Smooth muscle cell (in vitro differentiated cells): ENCODE measurements at regions not wholly inside any gene's neighbourhood (a gene's known extent, or its start where the extent isn't known, plus 50 kb on each side); places are given as distances from the start of the nearest gene placed in this dataset.

Experiments used
- DNase-seq: peaks from one replicate; lab custom pipeline; 2025; ENCODE audit not compliant: unreplicated experiment; lab: John Stamatoyannopoulos, UW
- H2AFZ ChIP-seq: fragments of 200-600 bp; sonication (generic); 2 replicates; pipeline ENCODE4 v1.6.0; 2016; ENCODE audit warnings: antibody characterized with exemption, low read depth, mild to moderate bottlenecking
- H3F3A ChIP-seq: fragments of 200-600 bp; sonication (generic); 2 replicates; pipeline ENCODE4 v1.6.0; 2017; ENCODE audit warnings: antibody characterized with exemption, low read depth
- H3K27ac ChIP-seq: fragments of 200-600 bp; sonication (generic); 2 replicates; pipeline ENCODE4 v1.5.1; 2016; ENCODE audit warnings: low read depth, mild to moderate bottlenecking
- H3K27me3 ChIP-seq: fragments of 200-600 bp; sonication (generic); 2 replicates; pipeline ENCODE4 v1.6.1; 2016; ENCODE audit warnings: low read depth, mild to moderate bottlenecking
- H3K36me3 ChIP-seq: fragments of 200-600 bp; sonication (generic); 2 replicates; pipeline ENCODE4 v1.5.1; 2016; ENCODE audit warnings: low read depth
- H3K4me1 ChIP-seq: fragments of 200-600 bp; sonication (generic); 2 replicates; pipeline ENCODE4 v1.5.1; 2016; ENCODE audit warnings: low read depth
- H3K4me2 ChIP-seq: fragments of 200-600 bp; sonication (generic); 2 replicates; pipeline ENCODE4 v1.6.0; 2016; ENCODE audit warnings: mild to moderate bottlenecking
- H3K4me3 ChIP-seq: fragments of 200-600 bp; sonication (generic); 2 replicates; pipeline ENCODE4 v1.5.1; 2016; ENCODE audit warnings: mild to moderate bottlenecking
- H3K79me2 ChIP-seq: fragments of 200-600 bp; sonication (generic); 2 replicates; pipeline ENCODE4 v1.6.0; 2016; ENCODE audit warnings: low read depth, mild to moderate bottlenecking
- H3K9ac ChIP-seq: fragments of 200-600 bp; sonication (generic); 2 replicates; pipeline ENCODE4 v1.6.0; 2016; ENCODE audit warnings: low read depth
- H3K9me3 ChIP-seq: fragments of 200-600 bp; sonication (generic); replicated peaks from 2 replicates; pipeline ENCODE4 v1.5.1; 2016; ENCODE audit warnings: low read depth
- H4K20me1 ChIP-seq: fragments of 200-600 bp; sonication (generic); 2 replicates; pipeline ENCODE4 v1.6.0; 2016; ENCODE audit warnings: low read depth
- WGBS: methylation state at CpG from one replicate; pipeline ENCODE4 v1.1.7; 2016; ENCODE audit warnings: low lambda C conversion rate; 5-methylcytosine and 5-hydroxymethylcytosine counted together
- TF ChIP-seq, protein P1 (sequence below): fragments of 200-600 bp; sonication (generic); IDR thresholded peaks from 2 replicates; pipeline ENCODE4 v1.5.1; 2017; ENCODE audit warnings: borderline replicate concordance, mild to moderate bottlenecking, antibody characterized with exemption; ENCODE audit not compliant: insufficient read depth, poor library complexity, severe bottlenecking

DNA sequence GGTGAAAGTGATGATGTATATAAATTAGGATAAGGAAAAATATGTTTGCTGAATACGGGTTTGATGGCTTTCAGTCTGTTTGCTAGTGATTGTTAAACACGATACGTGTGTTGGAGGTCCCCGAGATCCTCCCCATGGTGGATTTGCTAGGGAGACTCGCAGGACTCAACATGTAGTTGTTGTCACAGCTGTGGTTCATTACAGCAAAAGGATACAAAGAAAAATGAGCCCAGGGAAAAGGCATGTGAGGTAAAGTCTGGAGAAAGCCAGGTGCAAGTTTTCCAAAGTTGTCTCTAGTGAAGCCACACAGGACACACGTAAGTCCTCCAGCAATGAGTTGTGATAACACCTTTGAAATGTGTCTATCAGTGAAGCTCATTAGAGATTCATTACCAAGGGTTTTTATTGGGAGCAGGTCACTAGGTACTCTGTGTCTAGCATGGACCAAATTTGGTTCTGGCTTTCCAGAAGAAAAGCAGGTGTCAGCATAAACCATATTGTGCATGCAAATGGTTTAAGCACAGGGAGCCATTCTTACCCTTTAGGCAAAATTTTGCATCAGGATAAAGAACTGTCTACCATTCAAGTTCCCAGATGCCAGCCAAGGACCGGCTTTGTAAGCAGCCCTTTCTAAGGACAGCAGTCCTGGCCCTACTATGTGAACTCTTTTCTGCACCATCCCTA is 215.2 kb upstream of the WSCD1 start:
- Histone ChIP-seq H3K79me2 (no peaks in the 10 kb centered on the region), H3K27ac (no peak overlapping the region), H3K4me3 (no peak overlapping the region), H3K4me1 (no peaks in the 10 kb centered on the region), H3F3A (no peaks in the 10 kb centered on the region), H3K9ac (no peak overlapping the region), H3K4me2 (no peak overlapping the region), H3K36me3 (no peaks in the 10 kb centered on the region), H3K9me3 (no peaks in the 10 kb centered on the region), H3K27me3 (no peaks in the 10 kb centered on the region), H4K20me1 (no peaks in the 10 kb centered on the region), H2AFZ (no peak overlapping the region)
- TF ChIP-seq, protein P1, sequence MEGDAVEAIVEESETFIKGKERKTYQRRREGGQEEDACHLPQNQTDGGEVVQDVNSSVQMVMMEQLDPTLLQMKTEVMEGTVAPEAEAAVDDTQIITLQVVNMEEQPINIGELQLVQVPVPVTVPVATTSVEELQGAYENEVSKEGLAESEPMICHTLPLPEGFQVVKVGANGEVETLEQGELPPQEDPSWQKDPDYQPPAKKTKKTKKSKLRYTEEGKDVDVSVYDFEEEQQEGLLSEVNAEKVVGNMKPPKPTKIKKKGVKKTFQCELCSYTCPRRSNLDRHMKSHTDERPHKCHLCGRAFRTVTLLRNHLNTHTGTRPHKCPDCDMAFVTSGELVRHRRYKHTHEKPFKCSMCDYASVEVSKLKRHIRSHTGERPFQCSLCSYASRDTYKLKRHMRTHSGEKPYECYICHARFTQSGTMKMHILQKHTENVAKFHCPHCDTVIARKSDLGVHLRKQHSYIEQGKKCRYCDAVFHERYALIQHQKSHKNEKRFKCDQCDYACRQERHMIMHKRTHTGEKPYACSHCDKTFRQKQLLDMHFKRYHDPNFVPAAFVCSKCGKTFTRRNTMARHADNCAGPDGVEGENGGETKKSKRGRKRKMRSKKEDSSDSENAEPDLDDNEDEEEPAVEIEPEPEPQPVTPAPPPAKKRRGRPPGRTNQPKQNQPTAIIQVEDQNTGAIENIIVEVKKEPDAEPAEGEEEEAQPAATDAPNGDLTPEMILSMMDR = no peak
- no peak for DNase-seq
- WGBS = 95% methylated on average over 7 of the region's 7 CpGs

DNA sequence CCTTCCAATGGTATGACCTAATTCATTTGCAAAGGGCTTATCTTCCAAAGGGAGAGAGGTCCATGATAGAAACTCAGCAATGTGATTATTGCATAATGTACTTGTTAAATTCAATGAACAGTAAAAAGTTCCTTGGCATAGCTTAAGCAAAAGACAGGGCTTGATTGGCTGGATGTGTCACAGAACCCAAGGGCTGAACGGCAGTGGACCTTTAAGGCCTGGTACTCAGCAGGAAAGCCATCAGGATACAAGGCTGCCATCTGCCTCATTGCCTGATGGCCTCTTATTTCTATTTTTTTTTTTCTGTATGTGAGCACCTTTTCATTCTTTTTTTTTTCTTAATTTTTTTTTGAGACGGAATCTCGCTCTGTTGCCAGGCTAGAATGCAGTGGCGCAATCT is 208.9 kb upstream of the WSCD1 start:
- TF ChIP-seq, protein P1 = no peak
- H3K9ac ChIP-seq = no peak overlapping the region

DNA sequence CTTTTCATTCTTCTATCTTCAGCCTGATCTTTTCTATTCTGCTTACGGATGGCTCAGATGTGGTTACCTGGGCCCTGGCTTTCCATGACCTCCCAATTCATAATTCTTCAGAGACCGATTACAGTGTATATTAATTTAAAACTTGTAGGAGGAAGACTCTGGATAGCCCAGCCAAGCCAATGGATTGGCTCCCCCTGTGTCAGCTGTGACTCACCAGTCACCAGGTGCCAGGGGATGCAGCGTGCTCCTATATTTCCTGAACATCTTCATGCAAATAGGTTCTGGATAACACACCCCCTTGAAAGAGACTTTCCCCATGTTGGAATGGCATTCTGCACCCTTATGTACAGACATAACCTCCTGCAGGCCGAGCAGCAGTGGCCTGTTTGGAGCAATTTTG is 208.3 kb upstream of the WSCD1 start:
- H3F3A ChIP-seq = no peaks in the 10 kb centered on the region
- no peaks in the 10 kb centered on the region for H3K4me1 ChIP-seq
- no peaks in the 10 kb centered on the region for H3K36me3 ChIP-seq
- no peak overlapping the region for H2AFZ ChIP-seq
- H3K4me2 ChIP-seq = no peak overlapping the region
- H4K20me1 ChIP-seq = no peaks in the 10 kb centered on the region
- WGBS = 94% methylated on average over 4 of the region's 4 CpGs
- H3K4me3 ChIP-seq = no peak overlapping the region
- H3K79me2 ChIP-seq = no peaks in the 10 kb centered on the region
- H3K9me3 ChIP-seq = no peaks in the 10 kb centered on the region
- DNase-seq = no peak
- no peak overlapping the region for H3K27ac ChIP-seq
- no peak overlapping the region for H3K9ac ChIP-seq
- TF ChIP-seq, protein P1 = no peak
- no peaks in the 10 kb centered on the region for H3K27me3 ChIP-seq

More for the DNA sequence above, 208.9 kb upstream of the WSCD1 start:
- H3F3A ChIP-seq = no peaks in the 10 kb centered on the region
- no peaks in the 10 kb centered on the region for H4K20me1 ChIP-seq
- no peak for DNase-seq
- no peak overlapping the region for H2AFZ ChIP-seq
- no peaks in the 10 kb centered on the region for H3K36me3 ChIP-seq
- no peak overlapping the region for H3K4me3 ChIP-seq
- WGBS = 85% methylated on average over 4 of the region's 4 CpGs
- H3K9me3 ChIP-seq = no peaks in the 10 kb centered on the region
- no peak overlapping the region for H3K4me2 ChIP-seq
- H3K4me1 ChIP-seq = no peaks in the 10 kb centered on the region
- no peaks in the 10 kb centered on the region for H3K27me3 ChIP-seq
- H3K79me2 ChIP-seq = no peaks in the 10 kb centered on the region
- H3K27ac ChIP-seq = no peak overlapping the region

DNA sequence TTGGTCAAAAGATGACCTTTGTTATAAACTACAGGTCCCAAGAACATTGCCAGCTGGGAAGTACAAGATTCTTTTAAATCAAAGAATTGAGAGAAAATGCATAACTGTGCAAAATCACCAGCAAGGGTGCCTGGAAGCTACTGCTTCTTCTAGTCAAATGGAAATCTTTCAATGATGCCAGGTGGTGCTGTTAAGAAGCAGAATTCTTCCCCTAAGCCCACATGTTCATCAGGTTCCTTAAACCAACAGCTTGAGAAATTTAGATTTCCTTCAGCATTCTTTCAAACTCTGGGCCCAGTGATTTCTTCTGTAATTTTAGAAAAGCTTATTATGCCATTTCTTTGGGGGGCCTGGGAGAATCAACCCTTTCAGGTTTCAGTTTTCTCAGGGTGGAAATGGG is 207.8 kb upstream of the WSCD1 start:
- TF ChIP-seq, protein P1 = no peak
- H3K27ac ChIP-seq = no peak overlapping the region
- no peak overlapping the region for H3K4me2 ChIP-seq
- H3K27me3 ChIP-seq = no peaks in the 10 kb centered on the region
- no peaks in the 10 kb centered on the region for H3K36me3 ChIP-seq
- no peak overlapping the region for H3K4me3 ChIP-seq
- no peaks in the 10 kb centered on the region for H4K20me1 ChIP-seq
- H3F3A ChIP-seq = no peaks in the 10 kb centered on the region
- no peaks in the 10 kb centered on the region for H3K4me1 ChIP-seq
- no peak overlapping the region for H3K9ac ChIP-seq
- H3K79me2 ChIP-seq = no peaks in the 10 kb centered on the region
- H2AFZ ChIP-seq = no peak overlapping the region
- no peaks in the 10 kb centered on the region for H3K9me3 ChIP-seq
- DNase-seq = no peak
